ENCODE measurements at regions not wholly inside any gene's neighbourhood (a gene's known extent, or its start where the extent isn't known, plus 50 kb on each side); places are given as distances from the start of the nearest gene placed in this dataset.
A peak's percentile ranks its signal among the peaks of the same experiment; 100 is the strongest.

DNA sequence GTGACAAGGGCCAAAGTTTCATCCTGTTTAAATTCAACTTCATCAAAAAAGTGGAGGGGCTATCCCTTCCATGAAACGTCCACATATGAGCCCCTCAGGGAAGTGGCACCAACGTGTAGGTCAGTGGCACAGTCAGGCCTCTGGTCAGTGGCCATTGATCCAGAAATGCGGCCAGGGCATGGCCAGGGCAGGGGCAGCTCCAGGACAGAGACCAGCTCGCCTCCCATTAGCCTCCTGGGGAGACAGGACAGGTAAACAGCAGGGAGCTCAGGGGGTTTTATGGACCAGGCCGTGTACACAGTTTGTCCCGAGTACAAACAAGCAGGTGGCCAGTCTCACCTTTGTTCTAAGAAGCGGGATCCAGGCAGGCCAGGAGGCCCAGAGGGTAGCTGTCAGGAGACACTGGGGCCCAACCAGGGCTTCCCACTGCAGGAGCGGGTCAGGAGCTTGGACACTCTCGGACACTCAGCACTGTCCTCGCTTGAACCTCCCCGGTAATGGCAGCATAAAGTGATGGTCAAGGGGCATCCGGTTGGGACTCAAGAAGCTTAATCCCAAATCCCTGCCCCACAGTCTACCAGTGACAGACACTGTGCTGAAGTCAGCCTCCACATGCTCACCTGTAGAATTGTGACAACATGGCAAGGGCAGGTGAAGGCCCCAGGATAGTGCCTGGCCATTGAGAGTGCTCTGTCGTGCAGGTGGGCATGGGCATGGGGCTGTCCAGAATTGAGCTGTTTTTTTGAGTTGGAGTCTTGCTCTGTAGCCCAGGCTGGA, 144.1 kb upstream of the ERRFI1 start (continued):
- TF ChIP-seq, protein P1, sequence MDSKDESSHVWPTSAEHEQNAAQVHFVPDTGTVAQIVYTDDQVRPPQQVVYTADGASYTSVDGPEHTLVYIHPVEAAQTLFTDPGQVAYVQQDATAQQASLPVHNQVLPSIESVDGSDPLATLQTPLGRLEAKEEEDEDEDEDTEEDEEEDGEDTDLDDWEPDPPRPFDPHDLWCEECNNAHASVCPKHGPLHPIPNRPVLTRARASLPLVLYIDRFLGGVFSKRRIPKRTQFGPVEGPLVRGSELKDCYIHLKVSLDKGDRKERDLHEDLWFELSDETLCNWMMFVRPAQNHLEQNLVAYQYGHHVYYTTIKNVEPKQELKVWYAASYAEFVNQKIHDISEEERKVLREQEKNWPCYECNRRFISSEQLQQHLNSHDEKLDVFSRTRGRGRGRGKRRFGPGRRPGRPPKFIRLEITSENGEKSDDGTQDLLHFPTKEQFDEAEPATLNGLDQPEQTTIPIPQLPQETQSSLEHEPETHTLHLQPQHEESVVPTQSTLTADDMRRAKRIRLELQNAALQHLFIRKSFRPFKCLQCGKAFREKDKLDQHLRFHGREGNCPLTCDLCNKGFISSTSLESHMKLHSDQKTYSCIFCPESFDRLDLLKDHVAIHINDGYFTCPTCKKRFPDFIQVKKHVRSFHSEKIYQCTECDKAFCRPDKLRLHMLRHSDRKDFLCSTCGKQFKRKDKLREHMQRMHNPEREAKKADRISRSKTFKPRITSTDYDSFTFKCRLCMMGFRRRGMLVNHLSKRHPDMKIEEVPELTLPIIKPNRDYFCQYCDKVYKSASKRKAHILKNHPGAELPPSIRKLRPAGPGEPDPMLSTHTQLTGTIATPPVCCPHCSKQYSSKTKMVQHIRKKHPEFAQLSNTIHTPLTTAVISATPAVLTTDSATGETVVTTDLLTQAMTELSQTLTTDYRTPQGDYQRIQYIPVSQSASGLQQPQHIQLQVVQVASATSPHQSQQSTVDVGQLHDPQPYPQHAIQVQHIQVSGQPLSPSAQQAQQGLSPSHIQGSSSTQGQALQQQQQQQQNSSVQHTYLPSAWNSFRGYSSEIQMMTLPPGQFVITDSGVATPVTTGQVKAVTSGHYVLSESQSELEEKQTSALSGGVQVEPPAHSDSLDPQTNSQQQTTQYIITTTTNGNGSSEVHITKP (CRISPR knock-in tag; IDR thresholded peaks at IDR 0.05; ENCODE audit: low read depth) = peak; percentile 82
- TF ChIP-seq, protein P2, sequence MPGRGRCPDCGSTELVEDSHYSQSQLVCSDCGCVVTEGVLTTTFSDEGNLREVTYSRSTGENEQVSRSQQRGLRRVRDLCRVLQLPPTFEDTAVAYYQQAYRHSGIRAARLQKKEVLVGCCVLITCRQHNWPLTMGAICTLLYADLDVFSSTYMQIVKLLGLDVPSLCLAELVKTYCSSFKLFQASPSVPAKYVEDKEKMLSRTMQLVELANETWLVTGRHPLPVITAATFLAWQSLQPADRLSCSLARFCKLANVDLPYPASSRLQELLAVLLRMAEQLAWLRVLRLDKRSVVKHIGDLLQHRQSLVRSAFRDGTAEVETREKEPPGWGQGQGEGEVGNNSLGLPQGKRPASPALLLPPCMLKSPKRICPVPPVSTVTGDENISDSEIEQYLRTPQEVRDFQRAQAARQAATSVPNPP (CRISPR knock-in tag; IDR thresholded peaks at IDR 0.05) = peak; percentile 49; the same call in 1 of the 2 replicates
- TF ChIP-seq FOXO1 (CRISPR knock-in tag; IDR thresholded peaks at IDR 0.05) = peak; percentile 97
- TF ChIP-seq FOXM1 (CRISPR knock-in tag; IDR thresholded peaks at IDR 0.05) = no peak
- TF ChIP-seq MIER3 (CRISPR knock-in tag; IDR thresholded peaks at IDR 0.05; ENCODE audit: borderline replicate concordance) = no peak; the same call in 1 of the 2 replicates
- TF ChIP-seq ZNF335 (CRISPR knock-in tag; IDR thresholded peaks at IDR 0.05) = no peak; the same call in 1 of the 2 replicates
- TF ChIP-seq ZNF451 (CRISPR knock-in tag; IDR thresholded peaks at IDR 0.05) = peak; percentile 80; the same call in 1 of the 2 replicates
- TF ChIP-seq ZFX (CRISPR knock-in tag; IDR thresholded peaks at IDR 0.05; ENCODE audit: low read depth) = peak; percentile 92
- TF ChIP-seq ZNF296 (CRISPR knock-in tag; conservative IDR thresholded peaks at IDR 0.05) = peak; percentile 99
- TF ChIP-seq ZNF883 (CRISPR knock-in tag; IDR thresholded peaks at IDR 0.05; ENCODE audit: not compliant biosample characterization) = no peak
- TF ChIP-seq, protein P3, sequence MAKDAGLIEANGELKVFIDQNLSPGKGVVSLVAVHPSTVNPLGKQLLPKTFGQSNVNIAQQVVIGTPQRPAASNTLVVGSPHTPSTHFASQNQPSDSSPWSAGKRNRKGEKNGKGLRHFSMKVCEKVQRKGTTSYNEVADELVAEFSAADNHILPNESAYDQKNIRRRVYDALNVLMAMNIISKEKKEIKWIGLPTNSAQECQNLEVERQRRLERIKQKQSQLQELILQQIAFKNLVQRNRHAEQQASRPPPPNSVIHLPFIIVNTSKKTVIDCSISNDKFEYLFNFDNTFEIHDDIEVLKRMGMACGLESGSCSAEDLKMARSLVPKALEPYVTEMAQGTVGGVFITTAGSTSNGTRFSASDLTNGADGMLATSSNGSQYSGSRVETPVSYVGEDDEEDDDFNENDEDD (CRISPR knock-in tag; IDR thresholded peaks at IDR 0.05; ENCODE audit: borderline replicate concordance) = peak; percentile 52; the same call in 1 of the 2 replicates
- no peak for TF ChIP-seq U2AF2 (IDR thresholded peaks at IDR 0.05; ENCODE audit: low read depth, low read length)
- no peak for TF ChIP-seq FOXP1 (IDR thresholded peaks at IDR 0.05)
- peak; percentile 93 for TF ChIP-seq FOXP1 (CRISPR knock-in tag; IDR thresholded peaks at IDR 0.05)
- peak; percentile 85 for TF ChIP-seq ASH2L (IDR thresholded peaks at IDR 0.05; ENCODE audit: insufficient read length, low read depth, low read length)
- TF ChIP-seq NFYB (CRISPR knock-in tag; IDR thresholded peaks at IDR 0.05) = no peak
- no peak for TF ChIP-seq POLR2AphosphoS2 (IDR thresholded peaks at IDR 0.05; ENCODE audit: low read depth, low read length)
- TF ChIP-seq, protein P4, sequence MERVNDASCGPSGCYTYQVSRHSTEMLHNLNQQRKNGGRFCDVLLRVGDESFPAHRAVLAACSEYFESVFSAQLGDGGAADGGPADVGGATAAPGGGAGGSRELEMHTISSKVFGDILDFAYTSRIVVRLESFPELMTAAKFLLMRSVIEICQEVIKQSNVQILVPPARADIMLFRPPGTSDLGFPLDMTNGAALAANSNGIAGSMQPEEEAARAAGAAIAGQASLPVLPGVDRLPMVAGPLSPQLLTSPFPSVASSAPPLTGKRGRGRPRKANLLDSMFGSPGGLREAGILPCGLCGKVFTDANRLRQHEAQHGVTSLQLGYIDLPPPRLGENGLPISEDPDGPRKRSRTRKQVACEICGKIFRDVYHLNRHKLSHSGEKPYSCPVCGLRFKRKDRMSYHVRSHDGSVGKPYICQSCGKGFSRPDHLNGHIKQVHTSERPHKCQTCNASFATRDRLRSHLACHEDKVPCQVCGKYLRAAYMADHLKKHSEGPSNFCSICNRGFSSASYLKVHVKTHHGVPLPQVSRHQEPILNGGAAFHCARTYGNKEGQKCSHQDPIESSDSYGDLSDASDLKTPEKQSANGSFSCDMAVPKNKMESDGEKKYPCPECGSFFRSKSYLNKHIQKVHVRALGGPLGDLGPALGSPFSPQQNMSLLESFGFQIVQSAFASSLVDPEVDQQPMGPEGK (CRISPR knock-in tag; IDR thresholded peaks at IDR 0.05) = peak; percentile 78
- no peak; the same call in 1 of the 2 replicates for TF ChIP-seq NRL (CRISPR knock-in tag; IDR thresholded peaks at IDR 0.05; ENCODE audit: borderline replicate concordance)
- TF ChIP-seq EZH2 (conservative IDR thresholded peaks at IDR 0.05; ENCODE audit: low read depth, low read length) = no peak
- TF ChIP-seq MZF1 (CRISPR knock-in tag; IDR thresholded peaks at IDR 0.05; ENCODE audit: borderline replicate concordance) = no peak
- no peak for TF ChIP-seq ZNF569 (CRISPR knock-in tag; IDR thresholded peaks at IDR 0.05; ENCODE audit: borderline replicate concordance)
- TF ChIP-seq ZNF446 (CRISPR knock-in tag; IDR thresholded peaks at IDR 0.05) = no peak
